Fibroblast of skin of right quadriceps (primary cell): ENCODE measurements at regions not wholly inside any gene's neighbourhood (a gene's known extent, or its start where the extent isn't known, plus 50 kb on each side); places are given as distances from the start of the nearest gene placed in this dataset.

Experiments
- DNase-seq: peaks from one replicate; pipeline ENCODE4 v3.0.0-alpha.2; 2013

DNA sequence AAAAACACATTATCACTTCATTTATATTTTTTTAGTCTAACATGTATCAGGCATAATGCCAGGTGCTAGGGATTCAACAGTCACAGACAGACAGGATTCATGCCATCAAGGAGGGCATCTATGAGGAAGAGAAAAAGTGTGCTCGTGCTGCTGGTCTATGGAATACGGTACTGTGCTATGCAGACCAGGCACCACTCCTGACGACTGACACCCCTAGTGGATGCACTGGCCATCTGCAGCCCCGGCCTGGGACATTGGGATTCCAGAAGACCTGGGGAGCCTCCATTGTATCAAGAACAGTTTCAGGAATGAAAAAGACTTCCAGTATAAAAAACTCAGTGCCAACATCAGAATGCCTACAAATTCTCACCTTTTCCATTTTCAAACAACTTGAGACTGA is 94.0 kb downstream of the KLF12 start:
- DNase-seq: no peak

DNA sequence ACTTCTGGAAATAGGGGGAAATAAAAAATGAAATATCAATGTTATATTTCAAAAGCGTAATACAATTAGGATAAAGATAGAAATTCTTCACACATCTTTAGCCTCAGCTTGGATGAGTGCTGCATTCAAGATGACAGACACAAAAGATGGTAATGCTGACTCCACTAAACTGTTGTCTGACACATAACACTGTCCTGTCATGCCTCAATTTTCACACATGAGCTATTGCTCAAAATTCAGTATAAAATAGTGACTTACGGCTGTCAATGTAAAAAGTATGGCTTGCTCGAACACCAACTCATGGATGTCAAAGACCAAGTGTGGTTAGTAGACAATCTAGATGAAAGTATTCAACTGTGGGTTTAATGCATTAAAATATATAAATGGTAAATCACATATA is 94.5 kb downstream of the KLF12 start:
- no peak for DNase-seq

DNA sequence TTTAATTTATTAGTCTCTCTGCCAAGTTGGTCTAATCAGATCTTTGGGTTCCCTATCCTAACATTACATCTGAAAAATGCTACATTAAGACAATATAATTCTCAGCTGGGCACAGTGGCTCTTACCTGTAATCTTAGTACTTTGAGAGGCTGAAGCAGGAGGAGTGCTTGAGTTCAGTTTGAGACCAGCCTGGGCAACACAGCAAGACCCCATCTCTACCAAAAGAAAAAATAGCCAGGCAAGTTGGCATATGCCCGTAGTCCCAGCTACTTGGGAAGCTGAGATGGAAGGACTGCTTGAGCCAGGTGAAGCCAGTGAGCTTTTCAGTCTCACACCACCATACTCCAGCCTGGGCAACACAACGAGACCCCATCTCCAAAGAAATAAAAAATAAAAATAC is 95.0 kb downstream of the KLF12 start:
- DNase-seq: no peak

DNA sequence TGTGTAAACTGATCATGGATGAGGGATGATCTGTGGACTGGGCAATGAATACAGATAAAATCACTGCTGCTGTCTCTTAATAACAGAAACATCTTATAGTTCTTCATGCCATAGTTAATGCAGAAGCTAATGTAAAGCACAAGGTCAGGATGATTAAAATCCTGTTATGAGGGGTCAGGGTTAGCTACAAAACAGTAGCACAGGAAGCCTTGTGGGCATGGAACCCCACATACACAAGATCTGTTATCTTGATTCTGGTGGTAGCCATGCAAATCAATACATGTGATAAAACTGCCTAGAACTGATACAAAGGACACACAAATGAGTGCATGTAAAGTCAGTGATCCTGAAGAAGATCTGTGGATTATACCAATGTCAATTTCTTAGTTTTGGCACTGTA is 96.4 kb downstream of the KLF12 start:
- DNase-seq: no peak

DNA sequence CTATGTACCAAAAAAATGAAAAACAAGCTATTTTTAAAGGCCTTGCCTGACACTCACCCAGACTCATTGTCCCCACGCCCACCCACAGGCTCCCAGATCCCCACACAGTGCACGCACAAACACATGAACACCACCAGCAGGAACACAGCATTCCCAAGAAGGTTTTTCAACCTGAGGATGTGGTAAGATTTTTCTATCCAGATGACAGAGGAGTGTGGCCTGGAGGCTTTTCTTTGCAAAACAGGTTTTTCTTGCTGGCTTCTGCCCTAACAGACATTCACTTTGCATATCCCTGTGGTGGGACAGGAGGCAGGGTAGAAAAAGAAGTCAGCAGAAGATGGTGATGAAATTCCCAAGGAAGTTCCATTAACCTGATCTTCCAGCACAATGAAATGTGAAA is 97.8 kb downstream of the KLF12 start:
- DNase-seq: no peak

DNA sequence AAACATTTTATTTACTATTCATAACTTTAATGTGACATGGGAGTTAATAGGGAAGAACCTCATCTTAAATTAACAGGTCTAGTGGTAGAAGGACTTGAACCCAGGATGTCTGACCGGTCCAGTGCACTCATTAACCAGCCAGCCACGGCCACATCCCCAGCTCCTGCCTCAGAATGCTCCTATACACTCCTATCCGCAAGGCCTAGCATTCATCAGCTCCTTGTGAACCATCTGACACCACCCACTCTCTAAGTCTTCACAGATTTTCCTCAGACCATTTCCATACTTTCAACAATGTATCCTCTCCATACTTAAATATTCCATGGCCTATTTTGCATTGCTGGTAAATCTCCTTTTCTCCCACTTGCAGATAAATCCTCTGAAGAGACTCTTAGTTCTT is 98.3 kb downstream of the KLF12 start:
- DNase-seq: no peak

DNA sequence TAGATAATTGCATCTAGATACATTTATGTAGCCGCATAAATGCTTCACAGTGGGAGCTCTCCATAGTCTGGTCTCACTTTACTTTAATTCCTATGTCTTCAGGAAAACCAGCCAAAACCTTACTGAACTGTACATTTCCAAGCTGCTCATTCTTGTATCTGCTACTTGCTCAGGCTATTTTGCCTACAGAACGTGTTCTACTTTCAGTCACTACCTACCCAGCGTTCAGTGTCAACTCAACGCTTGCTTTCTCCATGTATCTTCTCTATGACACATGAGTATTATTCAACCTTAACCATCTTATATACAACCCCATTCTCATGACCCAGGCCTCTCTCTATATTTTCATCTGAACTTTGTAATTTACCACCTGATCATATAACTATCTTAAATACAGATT is 101.9 kb downstream of the KLF12 start:
- no peak for DNase-seq

DNA sequence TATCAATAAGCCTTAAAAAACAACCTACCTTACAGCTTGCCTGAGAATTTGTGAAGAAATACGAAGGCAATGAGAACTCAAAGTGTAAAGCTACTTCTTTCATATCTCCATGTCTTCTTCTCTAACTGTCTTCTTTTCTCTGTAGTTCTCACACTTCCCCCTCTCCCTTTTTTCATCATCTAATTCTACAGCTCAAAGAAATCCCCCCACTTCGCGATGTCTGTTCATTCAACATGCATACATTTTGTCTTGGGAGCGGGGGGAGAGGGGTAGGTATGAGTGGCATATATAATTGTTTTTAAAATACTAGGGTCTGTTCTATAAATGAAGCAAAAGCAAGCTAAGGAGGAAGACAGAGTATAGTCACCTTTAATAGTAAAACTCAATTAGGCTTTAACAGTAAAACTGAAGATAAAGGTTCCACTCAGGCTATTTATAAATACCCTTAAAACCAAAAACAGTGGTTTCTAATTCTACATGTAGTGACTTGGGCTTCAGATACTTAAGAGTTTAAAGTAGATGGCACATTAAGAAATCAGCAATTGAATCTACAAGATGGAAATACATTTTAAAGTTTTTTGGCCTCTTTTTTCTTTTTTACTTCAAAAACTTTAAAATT is 106.9 kb downstream of the KLF12 start:
- no peak for DNase-seq

DNA sequence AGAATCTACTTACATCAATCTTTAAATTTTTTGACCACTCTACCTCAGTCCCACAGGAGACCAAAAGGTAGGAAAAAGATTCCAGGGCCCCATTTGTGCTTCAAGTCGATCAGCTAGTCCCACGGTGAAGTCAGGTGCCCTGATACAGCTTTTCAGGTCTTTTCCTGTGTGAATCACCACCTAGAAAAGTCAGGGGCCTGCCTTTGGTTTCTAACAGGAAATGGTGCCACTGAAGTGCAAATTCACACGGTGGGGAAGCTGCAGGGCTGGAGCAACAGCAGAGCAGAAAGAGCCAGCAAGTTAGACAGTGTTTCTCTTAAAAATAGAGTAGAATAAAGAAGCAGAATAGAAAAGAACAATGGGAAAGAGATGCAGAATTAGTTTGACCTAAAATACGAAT is 107.5 kb downstream of the KLF12 start:
- DNase-seq: peak; percentile 9

DNA sequence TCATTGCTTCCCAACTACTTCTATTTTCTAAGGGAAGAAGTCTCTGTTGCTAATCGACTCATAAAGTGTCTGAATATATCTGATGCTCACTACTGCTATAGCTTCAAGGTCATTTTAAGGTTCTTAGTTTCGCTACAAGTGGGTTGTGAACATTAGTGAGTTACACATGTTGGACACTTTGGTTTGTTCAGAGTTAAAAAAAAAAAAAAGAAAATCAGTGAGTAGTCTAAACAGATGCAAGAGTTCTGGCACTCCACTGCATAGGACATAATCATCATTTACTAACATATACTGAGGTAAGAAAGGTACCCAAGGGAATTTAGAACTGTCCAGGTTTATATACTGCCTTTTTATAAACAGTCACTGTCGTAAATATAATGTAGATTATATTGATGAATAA is 108.8 kb downstream of the KLF12 start:
- DNase-seq: no peak

DNA sequence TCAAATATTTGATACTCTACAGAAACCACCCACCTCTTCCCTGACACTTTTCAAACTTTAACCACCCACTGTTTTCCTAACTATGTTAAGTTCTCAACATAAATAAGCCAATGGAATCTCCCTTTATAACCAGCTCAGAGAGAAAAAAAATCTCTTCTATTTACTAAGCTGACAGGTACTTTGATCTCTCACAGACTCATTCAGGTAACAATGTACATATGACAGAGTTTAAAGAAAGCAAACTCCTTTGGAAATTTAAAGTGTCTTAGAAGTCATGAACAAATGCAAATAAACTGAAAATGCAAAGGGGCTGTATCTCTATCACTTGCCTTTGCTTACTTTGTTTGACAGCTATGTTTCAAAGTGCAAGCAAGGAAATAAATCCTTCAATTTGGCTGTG is 109.3 kb downstream of the KLF12 start:
- no peak for DNase-seq

DNA sequence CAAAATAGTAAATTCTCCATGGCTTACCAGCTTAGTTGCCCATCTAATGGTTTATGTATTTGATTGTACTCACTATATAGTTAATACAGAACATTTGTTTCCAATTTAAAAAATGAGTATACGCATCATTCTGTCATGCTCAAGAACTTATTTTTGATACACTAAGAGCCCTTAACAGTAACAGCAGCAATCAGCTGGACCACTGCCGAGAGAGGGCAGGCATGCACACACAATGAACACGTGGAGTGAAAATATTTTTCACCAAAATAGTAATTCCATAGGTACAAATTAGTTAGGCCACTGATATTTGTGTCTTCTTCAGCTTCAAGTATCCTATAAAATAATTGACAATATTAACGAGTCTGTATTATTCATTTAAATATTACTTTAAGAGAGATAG is 109.9 kb downstream of the KLF12 start:
- DNase-seq: peak; percentile 12

DNA sequence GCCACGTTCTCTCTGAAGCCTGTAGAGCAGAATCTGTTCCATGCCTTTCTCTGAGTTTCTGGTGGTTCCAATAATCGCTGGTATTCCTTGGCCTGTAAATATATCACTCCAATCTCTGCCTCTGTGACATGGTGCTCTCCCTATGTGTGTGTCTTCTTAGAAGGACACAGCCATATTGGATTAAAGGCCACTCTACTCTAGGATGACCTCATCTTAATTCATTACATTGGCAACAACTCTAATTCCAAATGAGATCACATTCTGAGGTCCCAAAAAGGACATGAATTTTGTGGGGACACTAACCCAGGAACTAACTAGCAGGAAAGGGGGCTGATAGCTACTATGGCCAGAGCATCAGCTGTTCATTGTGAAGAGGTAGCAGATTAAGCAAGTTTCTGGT is 110.7 kb downstream of the KLF12 start:
- no peak for DNase-seq

DNA sequence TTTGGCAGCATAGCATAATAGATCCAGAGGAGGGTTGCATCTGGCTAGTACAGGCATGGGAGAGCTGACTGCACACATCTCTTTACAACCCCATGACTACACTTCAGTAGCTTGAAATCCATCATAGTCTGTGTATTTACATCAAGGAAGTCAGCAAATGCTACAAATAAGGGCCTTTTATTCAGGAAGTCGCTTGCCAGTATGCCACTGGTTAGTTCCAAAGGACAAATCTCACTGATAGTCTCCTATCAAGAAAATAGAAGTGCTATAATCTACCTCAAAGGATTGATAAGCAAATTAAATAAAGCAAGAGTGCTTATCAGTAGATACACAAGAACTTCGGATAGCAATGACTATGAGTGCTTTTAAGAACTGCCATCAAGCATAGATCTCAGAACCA is 112.7 kb downstream of the KLF12 start:
- no peak for DNase-seq

DNA sequence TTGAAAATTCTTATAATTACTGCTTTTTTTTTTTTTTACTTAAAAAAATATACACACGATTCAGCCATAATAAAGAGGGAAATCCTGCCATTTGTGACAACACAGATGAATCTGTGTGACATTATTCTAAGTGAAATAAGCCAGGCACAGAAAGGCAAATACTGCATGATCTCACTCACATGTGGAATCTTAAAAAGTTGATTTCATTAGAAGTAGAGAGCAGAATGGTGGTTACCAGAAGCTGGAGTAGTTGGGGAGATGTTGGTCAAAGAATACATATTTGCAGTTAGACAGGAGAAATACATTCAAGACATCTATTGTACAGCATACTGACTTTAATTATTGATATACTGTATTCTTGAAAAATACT is 116.2 kb downstream of the KLF12 start:
- no peak for DNase-seq

DNA sequence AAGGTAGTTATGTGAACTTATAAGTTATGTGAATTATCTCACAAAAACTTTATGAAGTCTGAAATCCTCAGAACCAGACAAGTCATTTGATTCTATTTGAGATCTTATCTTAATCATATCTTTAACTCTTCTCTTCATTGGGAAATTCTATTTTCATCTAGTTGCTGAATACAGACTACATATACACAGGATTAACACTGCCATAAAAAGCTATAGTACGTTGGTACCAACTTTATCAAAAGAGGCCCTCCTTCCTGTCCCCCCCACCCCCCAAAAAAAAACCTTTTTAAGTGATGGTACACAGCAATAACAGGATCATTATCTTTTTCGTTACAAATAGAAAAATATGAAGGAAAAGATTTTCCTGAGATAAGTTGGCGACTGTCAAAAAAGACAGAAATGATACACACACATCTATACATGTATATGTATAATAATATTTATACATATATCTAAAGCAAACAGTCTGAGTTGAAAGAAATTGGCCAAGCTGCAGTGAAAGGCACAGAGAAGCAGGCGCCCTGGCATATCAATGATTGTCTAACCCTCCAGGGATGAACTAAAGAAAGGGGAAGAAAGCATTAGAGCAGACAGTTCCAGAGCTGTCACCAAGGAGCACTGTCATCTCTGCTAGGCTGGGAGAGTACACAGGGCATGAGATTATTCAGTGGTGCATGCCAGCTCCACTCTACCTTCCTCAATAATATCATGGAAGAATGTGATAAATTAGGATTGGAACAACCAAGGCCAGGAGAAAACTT is 116.7 kb downstream of the KLF12 start:
- DNase-seq: no peak

DNA sequence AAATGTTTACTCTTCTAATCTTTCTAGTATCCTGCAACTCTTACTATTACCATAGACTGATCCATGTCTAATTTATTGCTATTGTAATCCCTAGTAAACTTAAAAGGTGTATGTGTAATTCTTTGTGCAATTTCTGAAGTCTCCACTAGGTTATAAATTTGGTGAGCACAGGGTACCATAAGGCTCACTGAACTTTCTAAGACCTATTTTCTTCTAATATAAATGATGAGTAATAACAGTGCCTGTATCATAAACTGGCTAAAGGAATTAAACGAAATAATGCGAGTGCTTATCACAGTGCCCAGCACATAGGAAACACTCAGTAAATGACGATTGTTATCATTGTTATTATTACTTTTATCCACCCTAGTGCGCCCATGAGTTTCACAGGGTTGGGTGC is 119.1 kb downstream of the KLF12 start:
- DNase-seq: peak; percentile 3

DNA sequence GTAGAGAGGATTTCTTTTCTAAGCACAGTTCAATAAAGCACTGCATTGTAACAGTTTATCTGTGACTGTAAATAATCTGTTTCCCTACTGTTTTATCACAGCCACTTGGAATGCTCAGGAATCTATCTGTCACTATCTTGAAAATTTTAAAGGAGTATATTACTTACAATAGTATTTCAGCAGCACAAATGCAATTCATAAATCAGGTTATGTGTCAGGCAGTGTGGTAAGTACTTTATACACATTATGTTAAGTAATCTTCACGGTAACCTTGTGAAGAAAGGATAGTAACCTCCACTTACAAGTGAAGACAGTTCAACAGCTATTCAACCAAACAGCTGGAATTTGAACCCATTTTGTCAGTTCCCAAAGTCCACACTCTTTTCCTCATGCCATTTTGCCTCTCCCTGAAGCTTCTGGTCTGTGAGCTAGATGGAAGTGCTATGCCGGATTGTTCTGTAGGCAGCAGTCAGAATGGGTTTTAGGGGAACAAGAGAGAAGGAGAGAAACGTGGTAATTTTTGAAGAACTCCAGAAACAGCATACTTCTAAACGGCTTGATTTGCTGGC is 125.0 kb downstream of the KLF12 start:
- DNase-seq: no peak

DNA sequence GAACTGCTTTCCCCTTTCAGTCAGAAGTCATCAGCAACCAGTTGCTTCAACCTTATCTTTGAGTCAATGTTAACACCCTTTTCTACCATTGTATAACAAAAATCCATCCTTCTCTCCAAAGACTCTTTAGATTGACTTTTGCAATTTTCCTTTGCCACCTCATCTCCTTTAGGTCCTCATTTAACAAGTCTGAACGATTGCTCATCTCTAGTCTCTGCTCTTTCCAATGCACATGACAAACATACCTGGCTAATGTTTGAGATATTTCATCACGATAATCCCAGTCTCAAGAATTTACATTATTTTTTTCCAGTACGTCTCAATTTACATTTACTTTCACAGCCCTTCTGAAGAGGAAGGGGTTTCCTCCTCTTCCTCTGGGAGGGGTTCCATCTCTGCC is 127.5 kb downstream of the KLF12 start:
- no peak for DNase-seq

DNA sequence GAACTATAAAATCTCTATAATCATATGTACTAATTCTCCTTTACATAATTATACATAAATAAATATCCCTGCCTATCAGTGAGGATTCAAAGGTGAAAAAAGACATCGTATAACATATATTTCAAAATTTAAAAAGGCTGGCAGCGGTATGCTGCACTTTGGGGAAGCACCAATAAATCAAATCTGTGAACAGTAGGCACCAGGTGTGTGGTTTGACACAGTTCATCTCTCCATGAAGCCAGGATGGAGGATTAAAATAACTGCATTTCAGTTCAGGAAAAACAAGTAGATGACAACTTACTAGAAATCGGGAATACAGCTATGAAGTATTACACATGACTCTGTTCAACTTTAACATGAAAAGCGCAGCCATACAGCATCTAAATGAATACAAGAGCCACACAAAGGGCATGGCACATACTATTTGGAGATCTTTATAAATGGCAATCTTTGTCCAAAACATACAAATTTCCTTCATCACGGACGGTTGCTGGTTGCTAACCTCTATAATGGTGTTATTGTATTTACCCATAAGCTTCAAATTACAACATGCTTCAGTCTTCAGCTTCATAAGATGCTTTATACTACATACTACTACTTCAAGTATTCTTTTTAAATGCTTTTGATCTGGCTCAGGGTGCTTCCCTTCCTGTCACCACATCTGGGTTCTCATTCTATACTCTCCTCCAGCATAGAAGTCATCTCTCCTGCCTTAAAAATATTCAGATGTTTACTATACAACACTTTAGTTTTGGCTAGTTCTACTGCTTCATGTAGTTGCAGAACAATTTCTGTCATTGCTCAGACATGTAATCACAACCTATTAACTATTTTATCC is 128.7 kb downstream of the KLF12 start:
- DNase-seq: no peak

DNA sequence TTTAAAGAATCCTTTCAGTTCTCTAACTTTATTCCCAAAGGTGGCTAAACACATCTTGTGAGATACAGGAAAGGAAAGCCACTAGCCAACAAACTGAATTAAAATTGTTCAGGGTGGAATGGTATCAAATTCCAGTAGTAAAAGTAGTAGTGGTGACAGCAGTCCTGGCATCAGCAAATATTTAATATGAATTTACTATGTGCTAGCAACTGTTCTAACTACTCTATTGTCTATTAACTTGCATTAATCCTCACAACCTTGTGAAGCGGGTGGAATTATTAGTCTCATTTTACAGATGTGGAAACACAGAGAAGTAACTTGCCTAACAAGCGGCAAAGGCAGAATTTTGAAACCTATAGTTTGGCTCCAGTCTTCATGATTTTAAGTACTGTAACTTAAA is 130.1 kb downstream of the KLF12 start:
- DNase-seq: no peak

DNA sequence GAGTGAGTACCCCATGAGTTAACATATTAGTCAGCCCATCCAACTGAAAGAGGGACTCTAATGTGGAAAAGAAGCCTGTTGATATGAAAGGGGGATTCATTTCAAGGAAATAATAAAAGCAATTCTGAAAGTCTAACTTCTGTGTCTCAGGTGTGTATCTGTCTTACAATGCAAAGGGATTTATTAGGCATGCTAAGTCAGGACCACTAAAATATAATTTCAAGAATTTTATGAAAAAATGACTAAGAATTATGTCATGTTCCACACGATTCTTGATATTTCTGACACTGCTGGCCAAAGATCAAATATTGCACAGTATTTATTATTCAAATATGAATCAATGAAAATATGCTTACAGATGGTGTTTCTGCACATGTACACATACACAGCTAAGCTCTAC is 130.8 kb downstream of the KLF12 start:
- no peak for DNase-seq

DNA sequence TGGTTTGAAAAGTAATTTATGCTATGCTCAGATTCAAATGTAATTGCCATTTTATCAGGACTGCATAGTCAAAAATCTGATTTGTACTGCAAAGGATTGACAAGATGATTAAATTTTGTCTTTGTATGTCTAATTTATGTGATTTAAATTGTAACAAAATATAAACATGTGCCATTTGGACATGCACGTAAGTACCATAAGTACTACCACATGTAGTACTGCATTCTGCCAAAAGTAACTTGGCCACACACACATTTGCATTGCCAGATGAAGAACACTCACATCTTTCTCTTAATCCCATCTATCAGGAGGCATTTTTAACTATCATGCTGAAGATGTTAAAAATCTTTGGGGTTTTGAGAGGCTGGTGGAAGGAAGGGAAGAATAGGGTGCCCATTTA is 133.3 kb downstream of the KLF12 start:
- peak; percentile 13 for DNase-seq

DNA sequence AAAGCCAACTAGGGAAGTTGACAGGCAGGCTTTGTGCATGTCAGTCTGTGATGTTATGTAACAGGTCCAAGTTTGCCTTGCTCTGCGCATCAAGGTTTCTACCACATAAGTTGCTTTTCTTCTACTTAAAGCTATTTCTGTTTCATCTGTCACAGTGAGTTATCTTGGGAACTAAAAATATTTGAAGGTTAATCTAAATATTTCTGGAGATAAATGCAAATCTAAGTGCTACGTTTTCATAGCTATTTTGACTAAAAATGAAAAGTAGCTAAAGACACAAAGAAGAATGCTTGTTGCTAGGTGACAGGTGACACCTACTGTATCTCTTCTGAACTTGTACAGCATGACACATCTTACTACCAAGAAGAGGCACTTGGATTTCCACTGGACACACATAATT is 135.6 kb downstream of the KLF12 start:
- no peak for DNase-seq
